NCI-H1105 treated with DMSO at 0.1 percent for 48 hours (cell line): ENCODE measurements at regions not wholly inside any gene's neighbourhood (a gene's known extent, or its start where the extent isn't known, plus 50 kb on each side); places are given as distances from the start of the nearest gene placed in this dataset.

Experiments
- DNase-seq: peaks from one replicate; lab custom pipeline; 2025; lab: John Stamatoyannopoulos, UW

GRCh38 chr1:119308130-119308700 is 60.4 kb upstream of the HAO2 start:
- no peak for DNase-seq

- no peak for DNase-seq
Measured at GRCh38 chr1:119308806-119309205, 59.8 kb upstream of the HAO2 start.

DNA sequence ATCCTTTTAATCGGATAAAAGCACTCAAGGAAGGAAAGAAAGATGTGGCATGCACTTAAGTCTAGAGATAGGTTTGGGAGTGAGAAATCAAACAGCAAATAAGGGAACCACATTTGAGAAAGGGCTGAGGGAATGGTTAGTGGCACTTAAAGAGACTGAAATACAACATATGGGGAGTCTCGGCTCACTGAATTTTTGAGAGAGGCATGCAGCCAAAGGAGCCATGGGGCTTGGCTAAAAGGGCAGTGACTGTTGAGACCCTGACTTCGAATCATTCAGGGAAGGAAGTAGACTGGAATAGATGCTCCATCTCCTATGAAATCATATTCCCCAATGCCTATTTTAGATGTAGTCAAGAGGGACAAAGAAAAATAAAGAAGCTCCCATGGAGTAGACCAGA is 58.3 kb upstream of the HAO2 start:
- DNase-seq: no peak

GRCh38 chr1:119312500-119312899 is 56.1 kb upstream of the HAO2 start:
- no peak for DNase-seq

- no peak for DNase-seq
Measured at GRCh38 chr1:119314001-119314796, 54.4 kb upstream of the HAO2 start.

- DNase-seq: no peak
Measured at GRCh38 chr1:119316870-119317416, 51.6 kb upstream of the HAO2 start.

DNA sequence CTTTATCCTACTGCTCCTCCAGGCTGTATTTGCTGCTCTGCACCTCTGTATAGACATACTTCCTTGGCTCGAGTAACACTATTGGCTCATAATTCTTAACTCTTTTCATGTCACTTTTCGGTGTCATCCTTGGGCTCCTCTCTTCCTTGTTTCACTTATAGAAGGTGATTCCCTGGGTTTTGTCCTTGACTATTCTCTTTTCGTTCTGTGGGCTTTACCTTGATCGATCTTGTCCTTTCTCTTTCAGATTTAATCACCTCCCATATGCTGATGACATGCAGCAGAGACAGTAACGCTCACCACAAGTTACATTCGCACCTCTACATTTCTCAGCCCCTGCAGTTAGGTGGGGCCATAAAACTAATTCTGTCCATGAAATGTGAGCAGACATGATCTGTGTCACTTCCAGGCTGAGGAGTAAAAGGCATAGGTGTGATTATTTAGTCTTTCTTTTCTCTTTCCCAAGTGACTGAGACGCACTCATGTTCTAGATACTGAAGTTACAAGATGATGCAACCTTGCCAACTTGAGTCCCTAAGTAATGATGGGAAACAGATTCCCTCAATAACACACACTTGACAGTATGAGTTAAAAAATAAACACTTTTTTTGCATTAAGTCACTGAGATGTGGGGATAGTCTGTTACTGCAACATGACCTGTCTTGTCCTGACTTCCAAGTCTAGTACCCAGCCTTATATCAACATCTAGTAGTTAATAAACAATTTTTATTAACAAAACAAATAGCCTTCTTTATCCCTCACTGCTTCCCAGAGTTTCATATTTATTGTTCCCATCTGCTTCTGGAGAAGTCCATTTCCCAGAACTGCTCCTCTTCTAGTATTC is 49.9 kb upstream of the HAO2 start:
- no peak for DNase-seq
